SK-N-SH (cell line): ENCODE measurements at regions not wholly inside any gene's neighbourhood (a gene's known extent, or its start where the extent isn't known, plus 50 kb on each side); places are given as distances from the start of the nearest gene placed in this dataset.

Source experiments
- CTCF ChIA-PET: fragments of 300-600, 350-600 bp; formaldehyde crosslinking; extraction: SDS; loops from one replicate; lab custom pipeline; 2021; lab: Yijun Ruan, JAX
- POLR2A ChIA-PET: fragments of 350-600 bp; sonication (Branson Sonifier 250); formaldehyde crosslinking; extraction: SDS; loops from one replicate; lab custom pipeline; 2020; ENCODE audit warnings: antibody characterized with exemption, inconsistent platforms; lab: Yijun Ruan, JAX
- DNase-seq: peaks from one replicate; pipeline ENCODE4 v3.0.0; 2012
- H2AFZ ChIP-seq: fragments of 200-600 bp; sonication (generic); 2 replicates; pipeline ENCODE4 v1.8.1; 2016; ENCODE audit warnings: antibody characterized with exemption, mild to moderate bottlenecking, low read depth
- H3F3A ChIP-seq: fragments of 200-600 bp; sonication (generic); replicated peaks from 2 replicates; pipeline ENCODE3; 2016; ENCODE audit warnings: antibody characterized with exemption, mild to moderate bottlenecking; ENCODE audit not compliant: insufficient read depth
- H3K27ac ChIP-seq, 2 experiments: fragments of 200-500 bp in 1 of 2; fragments of 200-600 bp in 1 of 2; sonication (Bioruptor generic) in 1 of 2; sonication (generic), shearing (Covaris generic) in 1 of 2; 2 replicates each; pipeline versions ENCODE4 v1.5.1 to v1.6.1; 2014 to 2016; ENCODE audit warnings: low read depth in 2 of 2, inconsistent platforms in 1 of 2, low read length in 1 of 2, mild to moderate bottlenecking in 1 of 2, mixed read lengths in 1 of 2
- H3K27me3 ChIP-seq: fragments of 200-600 bp; sonication (generic), shearing (Covaris generic); 2 replicates; pipeline ENCODE4 v1.6.1; 2016; ENCODE audit warnings: mixed run types; ENCODE audit not compliant: insufficient read depth
- H3K36me3 ChIP-seq, 2 experiments: fragments of 200-500 bp in 1 of 2; fragments of 200-600 bp in 1 of 2; sonication (Bioruptor generic) in 1 of 2; sonication (generic) in 1 of 2; replicated peaks in 1 of 2; 2 replicates each; pipeline versions ENCODE3 to v1.5.1; 2014 to 2016; ENCODE audit warnings: low read length in 1 of 2, mild to moderate bottlenecking in 1 of 2; ENCODE audit not compliant: insufficient read depth in 2 of 2, control insufficient read depth in 1 of 2
- H3K4me1 ChIP-seq, 2 experiments: fragments of 200-500 bp in 1 of 2; fragments of 200-600 bp in 1 of 2; sonication (Bioruptor generic) in 1 of 2; sonication (generic), shearing (Covaris generic) in 1 of 2; 2 replicates each; pipeline versions ENCODE4 v1.5.1 to v1.6.1; 2014 to 2016; ENCODE audit warnings: low read depth in 1 of 2, low read length in 1 of 2, mixed run types in 1 of 2; ENCODE audit not compliant: insufficient read depth in 2 of 2, control insufficient read depth in 1 of 2
- H3K4me2 ChIP-seq: fragments of 200-600 bp; sonication (generic), shearing (Covaris generic); 2 replicates; pipeline ENCODE4 v1.6.1; 2017; ENCODE audit warnings: mixed run types
- H3K4me3 ChIP-seq, 2 experiments: fragments of 200-500 bp in 1 of 2; fragments of 200-600 bp in 1 of 2; sonication (Bioruptor generic) in 1 of 2; sonication (generic), shearing (Covaris generic) in 1 of 2; 2 replicates each; pipeline versions ENCODE4 v1.5.1 to v1.8.1; 2014 to 2016; ENCODE audit warnings: low read depth in 2 of 2, inconsistent platforms in 1 of 2, low read length in 1 of 2, mild to moderate bottlenecking in 1 of 2, mixed read lengths in 1 of 2, moderate library complexity in 1 of 2
- H3K79me2 ChIP-seq: fragments of 200-600 bp; sonication (generic); 2 replicates; pipeline ENCODE4 v1.8.1; 2017; ENCODE audit warnings: mild to moderate bottlenecking; ENCODE audit not compliant: insufficient read depth
- H3K9ac ChIP-seq: fragments of 200-600 bp; sonication (generic); 2 replicates; pipeline ENCODE4 v1.6.1; 2017; ENCODE audit warnings: mixed run types
- H3K9me2 ChIP-seq: fragments of 200-600 bp; sonication (generic); 2 replicates; pipeline ENCODE4 v1.6.1; 2017; ENCODE audit warnings: mixed run types
- H3K9me3 ChIP-seq: fragments of 200-600 bp; sonication (generic); 2 replicates; pipeline ENCODE4 v1.6.1; 2017; ENCODE audit warnings: mixed run types, mild to moderate bottlenecking, moderate library complexity
- H4K20me1 ChIP-seq: fragments of 200-600 bp; sonication (generic); 2 replicates; pipeline ENCODE4 v1.6.1; 2017; ENCODE audit warnings: mild to moderate bottlenecking, mixed run types; ENCODE audit not compliant: insufficient read depth
- EP300 ChIP-seq, 2 experiments: IDR thresholded peaks; 2 replicates each; pipeline versions ENCODE4 v1.4.0 to v1.6.1; 2012; ENCODE audit warnings: borderline replicate concordance in 1 of 2, low read depth in 1 of 2, low read length in 1 of 2
- FOSL2 ChIP-seq: IDR thresholded peaks from 2 replicates; pipeline ENCODE4 v1.4.0; 2012; ENCODE audit warnings: low read depth, mild to moderate bottlenecking, moderate library complexity, borderline replicate concordance
- FOXJ3 ChIP-seq: sonication (generic); formaldehyde crosslinking; IDR thresholded peaks from 2 replicates; pipeline ENCODE4 v1.5.1; 2020; ENCODE audit warnings: mild to moderate bottlenecking, missing genetic modification reagents
- FOXM1 ChIP-seq: IDR thresholded peaks from 2 replicates; pipeline ENCODE4 v1.4.0; 2012; ENCODE audit warnings: low read depth, mild to moderate bottlenecking
- GABPA ChIP-seq: IDR thresholded peaks from 2 replicates; pipeline ENCODE4 v1.4.0; 2012; ENCODE audit warnings: low read depth, mild to moderate bottlenecking
- GATA2 ChIP-seq: sonication (generic); formaldehyde crosslinking; IDR thresholded peaks from 2 replicates; pipeline ENCODE4 v1.5.0; 2020; ENCODE audit warnings: mild to moderate bottlenecking, missing genetic modification reagents
- JUND ChIP-seq: IDR thresholded peaks from 2 replicates; pipeline ENCODE4 v1.4.0; 2012
- MEF2A ChIP-seq: IDR thresholded peaks from 2 replicates; pipeline ENCODE4 v1.4.0; 2012; ENCODE audit warnings: low read depth, borderline replicate concordance
- NFIC ChIP-seq: IDR thresholded peaks from 2 replicates; pipeline ENCODE4 v1.4.0; 2012; ENCODE audit warnings: borderline replicate concordance
- NRF1 ChIP-seq: IDR thresholded peaks from 2 replicates; pipeline ENCODE4 v1.6.1; 2012; ENCODE audit warnings: low read depth, mild to moderate bottlenecking, low read length
- POLR2AphosphoS5 ChIP-seq: IDR thresholded peaks from 2 replicates; pipeline ENCODE4 v1.6.1; 2012; ENCODE audit warnings: low read depth, low read length
- RAD21 ChIP-seq: IDR thresholded peaks from 2 replicates; pipeline ENCODE4 v1.6.1; 2012; ENCODE audit warnings: mild to moderate bottlenecking, low read length
- REST ChIP-seq: IDR thresholded peaks from 2 replicates; pipeline ENCODE4 v1.6.1; 2012; ENCODE audit warnings: mild to moderate bottlenecking, low read depth, low read length, moderate library complexity
- RFX5 ChIP-seq: IDR thresholded peaks from 2 replicates; pipeline ENCODE4 v1.6.1; 2012; ENCODE audit warnings: mild to moderate bottlenecking, improper control_type of control experiment, low read length
- SMC3 ChIP-seq: IDR thresholded peaks from 2 replicates; pipeline ENCODE4 v1.6.1; 2012; ENCODE audit warnings: low read depth, low read length, improper control_type of control experiment
- TCF12 ChIP-seq: IDR thresholded peaks from 2 replicates; pipeline ENCODE4 v1.4.0; 2012
- TEAD4 ChIP-seq: IDR thresholded peaks from 2 replicates; pipeline ENCODE4 v1.4.0; 2012; ENCODE audit warnings: mild to moderate bottlenecking, borderline replicate concordance; ENCODE audit not compliant: insufficient read depth
- WGBS: methylation state at CpG from one replicate; pipeline ENCODE4 v1.1.6; 2017; ENCODE audit warnings: low lambda C conversion rate; 5-methylcytosine and 5-hydroxymethylcytosine counted together
- TF ChIP-seq, protein P1 (sequence below): IDR thresholded peaks from 2 replicates; pipeline ENCODE4 v1.4.0; 2012; ENCODE audit warnings: low read depth
- TF ChIP-seq, protein P2 (sequence below): fragments of 150-350 bp; IDR thresholded peaks from 2 replicates; pipeline ENCODE4 v1.6.1; 2016; ENCODE audit warnings: mild to moderate bottlenecking, low read depth, low read length
- TF ChIP-seq, protein P3 (sequence below): IDR thresholded peaks from 2 replicates; pipeline ENCODE4 v1.4.0; 2012; ENCODE audit warnings: low read depth, borderline replicate concordance

DNA sequence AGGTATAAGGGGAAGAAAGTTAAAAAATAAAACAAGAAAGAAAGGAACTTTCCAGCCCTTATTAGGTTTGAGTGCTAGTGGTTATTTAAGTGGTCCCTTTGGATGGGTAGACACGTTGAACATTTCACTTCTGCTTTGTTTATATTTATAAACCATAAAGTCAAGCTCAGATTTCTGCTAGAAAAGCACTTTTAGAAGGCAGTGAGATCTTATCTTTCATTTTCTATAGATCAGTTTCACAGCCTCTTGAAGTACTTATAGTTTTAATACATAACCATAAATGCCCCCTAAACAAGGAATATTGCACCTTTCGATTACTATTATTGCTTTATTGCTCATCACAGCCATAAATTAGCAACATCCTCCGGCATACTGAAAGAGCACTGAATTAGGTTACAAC is 446.8 kb upstream of the PLXNA2 start:
- CTCF ChIA-PET: no interaction called here

GRCh38 chr1:208709981-208710380 is 465.8 kb upstream of the PLXNA2 start:
- Histone ChIP-seq H3K9me3 (no peaks in the 10 kb centered on the region), H3K4me1 (no peaks in the 10 kb centered on the region), H3F3A (no peaks in the 10 kb centered on the region), H2AFZ (no peak overlapping the region), H3K9ac (no peak overlapping the region), H3K9me2 (no peaks in the 10 kb centered on the region), H3K79me2 (no peaks in the 10 kb centered on the region), H4K20me1 (no peaks in the 10 kb centered on the region), H3K4me2 (no peak overlapping the region), H3K4me3 (no peak overlapping the region), H3K27me3 (no peaks in the 10 kb centered on the region), H3K36me3 (no peaks in the 10 kb centered on the region), H3K27ac (no peak overlapping the region)
- POLR2A ChIA-PET: no interaction called here
- DNase-seq: no peak
- TF ChIP-seq NRF1 (no peak), JUND (no peak), REST (no peak), NFIC (no peak), GABPA (no peak), GATA2 (CRISPR knock-in tag) (no peak), RFX5 (no peak), FOXM1 (no peak), SMC3 (no peak), EP300 (IDR thresholded peaks at IDR 0.05; ENCODE audit: borderline replicate concordance in 1 of 2, low read depth in 1 of 2, low read length in 1 of 2) (no peak), TEAD4 (no peak), TCF12 (no peak), FOXJ3 (CRISPR knock-in tag) (no peak), POLR2AphosphoS5 (no peak), RAD21 (no peak)
- TF ChIP-seq, protein P1, sequence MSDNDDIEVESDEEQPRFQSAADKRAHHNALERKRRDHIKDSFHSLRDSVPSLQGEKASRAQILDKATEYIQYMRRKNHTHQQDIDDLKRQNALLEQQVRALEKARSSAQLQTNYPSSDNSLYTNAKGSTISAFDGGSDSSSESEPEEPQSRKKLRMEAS: no peak
- TF ChIP-seq, protein P2, sequence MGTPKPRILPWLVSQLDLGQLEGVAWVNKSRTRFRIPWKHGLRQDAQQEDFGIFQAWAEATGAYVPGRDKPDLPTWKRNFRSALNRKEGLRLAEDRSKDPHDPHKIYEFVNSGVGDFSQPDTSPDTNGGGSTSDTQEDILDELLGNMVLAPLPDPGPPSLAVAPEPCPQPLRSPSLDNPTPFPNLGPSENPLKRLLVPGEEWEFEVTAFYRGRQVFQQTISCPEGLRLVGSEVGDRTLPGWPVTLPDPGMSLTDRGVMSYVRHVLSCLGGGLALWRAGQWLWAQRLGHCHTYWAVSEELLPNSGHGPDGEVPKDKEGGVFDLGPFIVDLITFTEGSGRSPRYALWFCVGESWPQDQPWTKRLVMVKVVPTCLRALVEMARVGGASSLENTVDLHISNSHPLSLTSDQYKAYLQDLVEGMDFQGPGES: no peak
- WGBS: 54% methylated on average over 4 of the region's 4 CpGs
- CTCF ChIA-PET: no interaction called here

More for the DNA sequence above, 446.8 kb upstream of the PLXNA2 start:
- Histone ChIP-seq H3K9ac (no peak overlapping the region), H3K36me3 (no peaks in the 10 kb centered on the region), H3K4me1 (no peaks in the 10 kb centered on the region), H3K27me3 (no peaks in the 10 kb centered on the region), H3K9me2 (no peaks in the 10 kb centered on the region), H3K27ac (no peak overlapping the region), H3K4me3 (no peak overlapping the region), H3F3A (no peaks in the 10 kb centered on the region), H3K4me2 (no peak overlapping the region), H3K79me2 (no peaks in the 10 kb centered on the region), H4K20me1 (no peaks in the 10 kb centered on the region), H2AFZ (no peak overlapping the region), H3K9me3 (no peaks in the 10 kb centered on the region)
- DNase-seq: no peak
- WGBS: 41% methylated on average over 3 of the region's 3 CpGs
- TF ChIP-seq MEF2A (no peak), FOXJ3 (CRISPR knock-in tag) (no peak), FOSL2 (no peak), TCF12 (no peak)
- TF ChIP-seq, protein P3, sequence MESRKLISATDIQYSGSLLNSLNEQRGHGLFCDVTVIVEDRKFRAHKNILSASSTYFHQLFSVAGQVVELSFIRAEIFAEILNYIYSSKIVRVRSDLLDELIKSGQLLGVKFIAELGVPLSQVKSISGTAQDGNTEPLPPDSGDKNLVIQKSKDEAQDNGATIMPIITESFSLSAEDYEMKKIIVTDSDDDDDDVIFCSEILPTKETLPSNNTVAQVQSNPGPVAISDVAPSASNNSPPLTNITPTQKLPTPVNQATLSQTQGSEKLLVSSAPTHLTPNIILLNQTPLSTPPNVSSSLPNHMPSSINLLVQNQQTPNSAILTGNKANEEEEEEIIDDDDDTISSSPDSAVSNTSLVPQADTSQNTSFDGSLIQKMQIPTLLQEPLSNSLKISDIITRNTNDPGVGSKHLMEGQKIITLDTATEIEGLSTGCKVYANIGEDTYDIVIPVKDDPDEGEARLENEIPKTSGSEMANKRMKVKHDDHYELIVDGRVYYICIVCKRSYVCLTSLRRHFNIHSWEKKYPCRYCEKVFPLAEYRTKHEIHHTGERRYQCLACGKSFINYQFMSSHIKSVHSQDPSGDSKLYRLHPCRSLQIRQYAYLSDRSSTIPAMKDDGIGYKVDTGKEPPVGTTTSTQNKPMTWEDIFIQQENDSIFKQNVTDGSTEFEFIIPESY: no peak
- POLR2A ChIA-PET: no interaction called here
